SK-N-SH (cell line): ENCODE measurements at regions not wholly inside any gene's neighbourhood (a gene's known extent, or its start where the extent isn't known, plus 50 kb on each side); places are given as distances from the start of the nearest gene placed in this dataset.
A peak's percentile ranks its signal among the peaks of the same experiment; 100 is the strongest.

ENCODE experiments used
- ELF1 ChIP-seq: IDR thresholded peaks from 2 replicates; pipeline ENCODE4 v1.4.0; 2012
- EP300 ChIP-seq, 2 experiments: IDR thresholded peaks; 2 replicates each; pipeline versions ENCODE4 v1.4.0 to v1.6.1; 2012; ENCODE audit warnings: borderline replicate concordance in 1 of 2, low read depth in 1 of 2, low read length in 1 of 2
- GATA2 ChIP-seq: sonication (generic); formaldehyde crosslinking; IDR thresholded peaks from 2 replicates; pipeline ENCODE4 v1.5.0; 2020; ENCODE audit warnings: mild to moderate bottlenecking, missing genetic modification reagents
- POLR2AphosphoS5 ChIP-seq: IDR thresholded peaks from 2 replicates; pipeline ENCODE4 v1.6.1; 2012; ENCODE audit warnings: low read depth, low read length
- RAD21 ChIP-seq: IDR thresholded peaks from 2 replicates; pipeline ENCODE4 v1.6.1; 2012; ENCODE audit warnings: mild to moderate bottlenecking, low read length
- REST ChIP-seq: IDR thresholded peaks from 2 replicates; pipeline ENCODE4 v1.6.1; 2012; ENCODE audit warnings: mild to moderate bottlenecking, low read depth, low read length, moderate library complexity
- RFX5 ChIP-seq: IDR thresholded peaks from 2 replicates; pipeline ENCODE4 v1.6.1; 2012; ENCODE audit warnings: mild to moderate bottlenecking, improper control_type of control experiment, low read length
- TF ChIP-seq, protein P1 (sequence below): IDR thresholded peaks from 2 replicates; pipeline ENCODE4 v1.4.0; 2012; ENCODE audit warnings: low read depth
- TF ChIP-seq, protein P2 (sequence below): fragments of 200-600 bp; sonication (generic); IDR thresholded peaks from 2 replicates; pipeline ENCODE4 v1.6.1; 2017; ENCODE audit warnings: antibody characterized with exemption, mild to moderate bottlenecking, moderate library complexity

GRCh38 chr16:65414284-65414984 is 292.6 kb upstream of the CDH11 start:
- 0 out of 2 replicates have a peak, but pooled peaks have one; percentile 40 for TF ChIP-seq POLR2AphosphoS5
- peak; percentile 32; the same call in 1 of the 2 replicates for TF ChIP-seq REST
- TF ChIP-seq, protein P1, sequence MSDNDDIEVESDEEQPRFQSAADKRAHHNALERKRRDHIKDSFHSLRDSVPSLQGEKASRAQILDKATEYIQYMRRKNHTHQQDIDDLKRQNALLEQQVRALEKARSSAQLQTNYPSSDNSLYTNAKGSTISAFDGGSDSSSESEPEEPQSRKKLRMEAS: peak; percentile 89
- TF ChIP-seq, protein P2, sequence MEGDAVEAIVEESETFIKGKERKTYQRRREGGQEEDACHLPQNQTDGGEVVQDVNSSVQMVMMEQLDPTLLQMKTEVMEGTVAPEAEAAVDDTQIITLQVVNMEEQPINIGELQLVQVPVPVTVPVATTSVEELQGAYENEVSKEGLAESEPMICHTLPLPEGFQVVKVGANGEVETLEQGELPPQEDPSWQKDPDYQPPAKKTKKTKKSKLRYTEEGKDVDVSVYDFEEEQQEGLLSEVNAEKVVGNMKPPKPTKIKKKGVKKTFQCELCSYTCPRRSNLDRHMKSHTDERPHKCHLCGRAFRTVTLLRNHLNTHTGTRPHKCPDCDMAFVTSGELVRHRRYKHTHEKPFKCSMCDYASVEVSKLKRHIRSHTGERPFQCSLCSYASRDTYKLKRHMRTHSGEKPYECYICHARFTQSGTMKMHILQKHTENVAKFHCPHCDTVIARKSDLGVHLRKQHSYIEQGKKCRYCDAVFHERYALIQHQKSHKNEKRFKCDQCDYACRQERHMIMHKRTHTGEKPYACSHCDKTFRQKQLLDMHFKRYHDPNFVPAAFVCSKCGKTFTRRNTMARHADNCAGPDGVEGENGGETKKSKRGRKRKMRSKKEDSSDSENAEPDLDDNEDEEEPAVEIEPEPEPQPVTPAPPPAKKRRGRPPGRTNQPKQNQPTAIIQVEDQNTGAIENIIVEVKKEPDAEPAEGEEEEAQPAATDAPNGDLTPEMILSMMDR: no peak
- TF ChIP-seq RAD21: no peak
- TF ChIP-seq GATA2: no peak
- TF ChIP-seq EP300 (IDR thresholded peaks at IDR 0.05; ENCODE audit: borderline replicate concordance in 1 of 2, low read depth in 1 of 2, low read length in 1 of 2): peak; percentile 61 to 94
- TF ChIP-seq RFX5: no peak
- TF ChIP-seq ELF1: no peak
